ENCODE measurements at regions not wholly inside any gene's neighbourhood (a gene's known extent, or its start where the extent isn't known, plus 50 kb on each side); places are given as distances from the start of the nearest gene placed in this dataset.
A peak's percentile ranks its signal among the peaks of the same experiment; 100 is the strongest.

- DNase-seq: no peak
These were observed 345.2 kb downstream of the USP25 start for GRCh38 chr21:16074950-16075489.

GRCh38 chr21:16075649-16076282, 346.0 kb downstream of the USP25 start:
- no peak for DNase-seq

- no peak for DNase-seq
These were observed 346.7 kb downstream of the USP25 start for GRCh38 chr21:16076465-16076864.

- no peak for DNase-seq
These were observed 348.6 kb downstream of the USP25 start for GRCh38 chr21:16078382-16078781.

- DNase-seq: no peak
These were observed 350.0 kb downstream of the USP25 start for GRCh38 chr21:16079830-16080229.

GRCh38 chr21:16081304-16081703, 351.5 kb downstream of the USP25 start:
- DNase-seq: no peak

GRCh38 chr21:16082038-16082816, 352.4 kb downstream of the USP25 start:
- DNase-seq: peak; percentile 58

GRCh38 chr21:16084776-16085364, 355.1 kb downstream of the USP25 start:
- peak; percentile 17 for DNase-seq

GRCh38 chr21:16085421-16085820, 355.6 kb downstream of the USP25 start:
- no peak for DNase-seq

- no peak for DNase-seq
These were observed 356.3 kb downstream of the USP25 start for GRCh38 chr21:16086121-16086520.

- DNase-seq: no peak
These were observed 357.2 kb downstream of the USP25 start for GRCh38 chr21:16086936-16087335.

- no peak for DNase-seq
These were observed 357.7 kb downstream of the USP25 start for GRCh38 chr21:16087523-16087922.

GRCh38 chr21:16088056-16088455, 358.3 kb downstream of the USP25 start:
- DNase-seq: no peak

GRCh38 chr21:16095005-16095404, 365.2 kb downstream of the USP25 start:
- DNase-seq: no peak

GRCh38 chr21:16096988-16097387, 367.2 kb downstream of the USP25 start:
- DNase-seq: no peak

- DNase-seq: no peak
These were observed 372.3 kb downstream of the USP25 start for GRCh38 chr21:16102113-16102512.

GRCh38 chr21:16108561-16109075, 378.8 kb downstream of the USP25 start:
- no peak for DNase-seq

GRCh38 chr21:16113052-16113715, 383.4 kb downstream of the USP25 start:
- DNase-seq: peak; percentile 3

GRCh38 chr21:16115461-16115860, 385.7 kb downstream of the USP25 start:
- no peak for DNase-seq

- no peak for DNase-seq
These were observed 386.3 kb downstream of the USP25 start for GRCh38 chr21:16116069-16116468.

- DNase-seq: peak; percentile 8
These were observed 387.0 kb downstream of the USP25 start for GRCh38 chr21:16116798-16117197.

- no peak for DNase-seq
These were observed 387.5 kb downstream of the USP25 start for GRCh38 chr21:16117331-16117730.

Data from eye (tissue), 1 donor.